Gastroesophageal sphincter (tissue), 3 donors: ENCODE measurements at regions not wholly inside any gene's neighbourhood (a gene's known extent, or its start where the extent isn't known, plus 50 kb on each side); places are given as distances from the start of the nearest gene placed in this dataset.

ENCODE experiments used
- CTCF ChIP-seq, 4 experiments: fragments of 200-600 bp in 2 of 4; fragments of 450-650 bp in 2 of 4; sonication (generic) in 1 of 4; IDR thresholded peaks; one replicate each; pipeline ENCODE4 v1.5.1; 2017 to 2019; ENCODE audit warnings: antibody characterized with exemption in 4 of 4, mild to moderate bottlenecking in 2 of 4, moderate library complexity in 2 of 4
- POLR2AphosphoS5 ChIP-seq: sonication (generic); formaldehyde crosslinking; IDR thresholded peaks from one replicate; pipeline ENCODE4 v1.6.1; 2017; ENCODE audit warnings: antibody characterized with exemption

GRCh38 chr1:187275985-187276575 lies 447.3 kb downstream of the PLA2G4A start:
- TF ChIP-seq POLR2AphosphoS5, result no peak
- no peak for TF ChIP-seq CTCF (IDR thresholded peaks at IDR 0.05)
